HG02973 (cell line): ENCODE measurements at regions not wholly inside any gene's neighbourhood (a gene's known extent, or its start where the extent isn't known, plus 50 kb on each side); places are given as distances from the start of the nearest gene placed in this dataset.

Source experiments
- ATAC-seq: cut with Tn5 transposase; IDR thresholded peaks from one replicate; pipeline ENCODE4 v1.9.1; 2021; ENCODE audit warnings: moderate library complexity; ENCODE audit not compliant: unreplicated experiment

GRCh38 chr6:84425971-84426705, 198.7 kb upstream of the CEP162 start:
- ATAC-seq: no peak

GRCh38 chr6:84424956-84425355, 197.5 kb upstream of the CEP162 start:
- no peak for ATAC-seq

- ATAC-seq: peak; percentile 90
Observed at GRCh38 chr6:84422380-84422968, 195.0 kb upstream of the CEP162 start.

GRCh38 chr6:84421031-84421430, 193.6 kb upstream of the CEP162 start:
- no peak for ATAC-seq

- ATAC-seq: no peak
Observed at GRCh38 chr6:84417260-84417659, 189.8 kb upstream of the CEP162 start.

GRCh38 chr6:84416043-84416657, 188.7 kb upstream of the CEP162 start:
- no peak for ATAC-seq

- ATAC-seq: no peak
Observed at GRCh38 chr6:84415517-84415916, 188.1 kb upstream of the CEP162 start.

GRCh38 chr6:84415068-84415467, 187.6 kb upstream of the CEP162 start:
- ATAC-seq: no peak

GRCh38 chr6:84414531-84414930, 187.1 kb upstream of the CEP162 start:
- no peak for ATAC-seq

GRCh38 chr6:84411060-84411629, 183.7 kb upstream of the CEP162 start:
- no peak for ATAC-seq

- ATAC-seq: no peak
Observed at GRCh38 chr6:84409911-84410310, 182.5 kb upstream of the CEP162 start.

GRCh38 chr6:84408028-84408427, 180.6 kb upstream of the CEP162 start:
- ATAC-seq: no peak

- no peak for ATAC-seq
Observed at GRCh38 chr6:84403545-84403944, 176.1 kb upstream of the CEP162 start.

- no peak for ATAC-seq
Observed at GRCh38 chr6:84399003-84399402, 171.6 kb upstream of the CEP162 start.

- ATAC-seq: no peak
Observed at GRCh38 chr6:84392261-84392660, 164.8 kb upstream of the CEP162 start.

GRCh38 chr6:84390851-84391250, 163.4 kb upstream of the CEP162 start:
- no peak for ATAC-seq

GRCh38 chr6:84390334-84390733, 162.9 kb upstream of the CEP162 start:
- ATAC-seq: no peak

- no peak for ATAC-seq
Observed at GRCh38 chr6:84379142-84379541, 151.7 kb upstream of the CEP162 start.

GRCh38 chr6:84372290-84372689, 144.8 kb upstream of the CEP162 start:
- ATAC-seq: no peak

- ATAC-seq: no peak
Observed at GRCh38 chr6:84371681-84372080, 144.2 kb upstream of the CEP162 start.

GRCh38 chr6:84362193-84362821, 134.9 kb upstream of the CEP162 start:
- no peak for ATAC-seq
